ENCODE measurements at regions not wholly inside any gene's neighbourhood (a gene's known extent, or its start where the extent isn't known, plus 50 kb on each side); places are given as distances from the start of the nearest gene placed in this dataset.

- DNase-seq: no peak
Measured at GRCh38 chr15:94792196-94792595, 560.8 kb downstream of the MCTP2 start.

GRCh38 chr15:94793207-94793606 lies 561.8 kb downstream of the MCTP2 start:
- no peak for DNase-seq
- no peaks in the 10 kb centered on the region for H3K9me3 ChIP-seq (replicated peaks)
- no peak overlapping the region for H3K27ac ChIP-seq

More at GRCh38 chr15:94792196-94792595, 560.8 kb downstream of the MCTP2 start:
- Histone ChIP-seq H3K4me3 (no peak overlapping the region), H3K36me3 (no peaks in the 10 kb centered on the region), H3K4me1 (no peaks in the 10 kb centered on the region), H3K27me3 (no peaks in the 10 kb centered on the region), H3K27ac (no peak overlapping the region), H3K9me3 (replicated peaks) (no peaks in the 10 kb centered on the region)

GRCh38 chr15:94793641-94794040 lies 562.3 kb downstream of the MCTP2 start:
- Histone ChIP-seq H3K4me3 (no peak overlapping the region), H3K27ac (no peak overlapping the region), H3K36me3 (no peaks in the 10 kb centered on the region), H3K27me3 (no peaks in the 10 kb centered on the region), H3K4me1 (no peaks in the 10 kb centered on the region), H3K9me3 (replicated peaks) (no peaks in the 10 kb centered on the region)
- DNase-seq: peak; percentile 4 to 7

More at GRCh38 chr15:94793207-94793606, 561.8 kb downstream of the MCTP2 start:
- no peaks in the 10 kb centered on the region for H3K27me3 ChIP-seq
- H3K4me1 ChIP-seq: no peaks in the 10 kb centered on the region
- no peak overlapping the region for H3K4me3 ChIP-seq
- H3K36me3 ChIP-seq: no peaks in the 10 kb centered on the region

GRCh38 chr15:94804613-94805012 lies 573.3 kb downstream of the MCTP2 start:
- no peak overlapping the region for H3K27ac ChIP-seq
- DNase-seq: peak in 1 of 2 experiments; percentile 4
- H3K9me3 ChIP-seq (replicated peaks): no peaks in the 10 kb centered on the region
- H3K36me3 ChIP-seq: no peaks in the 10 kb centered on the region
- no peaks in the 10 kb centered on the region for H3K27me3 ChIP-seq
- no peaks in the 10 kb centered on the region for H3K4me1 ChIP-seq
- no peak overlapping the region for H3K4me3 ChIP-seq

GRCh38 chr15:94815110-94815731 lies 583.9 kb downstream of the MCTP2 start:
- no peaks in the 10 kb centered on the region for H3K9me3 ChIP-seq (replicated peaks)
- DNase-seq: no peak
- H3K27me3 ChIP-seq: no peaks in the 10 kb centered on the region
- no peaks in the 10 kb centered on the region for H3K4me1 ChIP-seq
- no peaks in the 10 kb centered on the region for H3K36me3 ChIP-seq
- H3K27ac ChIP-seq: no peak overlapping the region
- H3K4me3 ChIP-seq: no peak overlapping the region

GRCh38 chr15:94815914-94816313 lies 584.6 kb downstream of the MCTP2 start:
- no peak overlapping the region for H3K4me3 ChIP-seq
- no peaks in the 10 kb centered on the region for H3K9me3 ChIP-seq (replicated peaks)
- H3K36me3 ChIP-seq: no peaks in the 10 kb centered on the region
- no peak for DNase-seq
- no peaks in the 10 kb centered on the region for H3K27me3 ChIP-seq
- no peak overlapping the region for H3K27ac ChIP-seq
- H3K4me1 ChIP-seq: no peaks in the 10 kb centered on the region

- no peak overlapping the region for H3K27ac ChIP-seq
- H3K36me3 ChIP-seq: no peaks in the 10 kb centered on the region
- no peak overlapping the region for H3K4me3 ChIP-seq
- DNase-seq: peak in 1 of 2 experiments; percentile 32
- peaks cover 5% of the 10 kb centered on the region; the same call in 1 of the 2 replicates for H3K9me3 ChIP-seq (replicated peaks)
- no peaks in the 10 kb centered on the region for H3K27me3 ChIP-seq
- no peaks in the 10 kb centered on the region for H3K4me1 ChIP-seq
Measured at GRCh38 chr15:94829887-94830884, 598.8 kb downstream of the MCTP2 start.

GRCh38 chr15:94834000-94834399 lies 602.6 kb downstream of the MCTP2 start:
- no peak for DNase-seq
- Histone ChIP-seq H3K9me3 (replicated peaks) (peaks cover 5% of the 10 kb centered on the region; the same call in 1 of the 2 replicates), H3K4me1 (no peaks in the 10 kb centered on the region), H3K27me3 (no peaks in the 10 kb centered on the region), H3K4me3 (no peak overlapping the region), H3K27ac (no peak overlapping the region), H3K36me3 (no peaks in the 10 kb centered on the region)

- Histone ChIP-seq H3K4me3 (no peak overlapping the region), H3K4me1 (no peaks in the 10 kb centered on the region), H3K36me3 (no peaks in the 10 kb centered on the region), H3K27me3 (no peaks in the 10 kb centered on the region), H3K9me3 (replicated peaks) (peaks cover 4% of the 10 kb centered on the region; the same call in 1 of the 2 replicates), H3K27ac (no peak overlapping the region)
- DNase-seq: no peak
Measured at GRCh38 chr15:94834494-94834893, 603.1 kb downstream of the MCTP2 start.

- H3K27ac ChIP-seq: no peak overlapping the region
- DNase-seq: no peak
- no peaks in the 10 kb centered on the region for H3K4me1 ChIP-seq
- no peak overlapping the region for H3K4me3 ChIP-seq
- no peaks in the 10 kb centered on the region for H3K9me3 ChIP-seq (replicated peaks)
- H3K27me3 ChIP-seq: no peaks in the 10 kb centered on the region
- H3K36me3 ChIP-seq: no peaks in the 10 kb centered on the region
Measured at GRCh38 chr15:94838281-94838680, 606.9 kb downstream of the MCTP2 start.

- Histone ChIP-seq H3K9me3 (replicated peaks) (no peaks in the 10 kb centered on the region), H3K27ac (no peak overlapping the region), H3K36me3 (no peaks in the 10 kb centered on the region), H3K27me3 (no peaks in the 10 kb centered on the region), H3K4me3 (no peak overlapping the region), H3K4me1 (no peaks in the 10 kb centered on the region)
- DNase-seq: no peak
Measured at GRCh38 chr15:94840794-94841783, 609.7 kb downstream of the MCTP2 start.

- no peak overlapping the region for H3K27ac ChIP-seq
- H3K4me3 ChIP-seq: no peak overlapping the region
- no peaks in the 10 kb centered on the region for H3K9me3 ChIP-seq (replicated peaks)
Measured at GRCh38 chr15:94843060-94843459, 611.7 kb downstream of the MCTP2 start.

GRCh38 chr15:94844198-94844537 lies 612.8 kb downstream of the MCTP2 start:
- no peak for DNase-seq
- H3K27ac ChIP-seq: no peak overlapping the region
- no peaks in the 10 kb centered on the region for H3K36me3 ChIP-seq
- H3K4me3 ChIP-seq: no peak overlapping the region
- no peaks in the 10 kb centered on the region for H3K27me3 ChIP-seq
- no peaks in the 10 kb centered on the region for H3K9me3 ChIP-seq (replicated peaks)
- no peaks in the 10 kb centered on the region for H3K4me1 ChIP-seq

More at GRCh38 chr15:94843060-94843459, 611.7 kb downstream of the MCTP2 start:
- no peak for DNase-seq
- H3K4me1 ChIP-seq: no peaks in the 10 kb centered on the region
- H3K36me3 ChIP-seq: no peaks in the 10 kb centered on the region
- H3K27me3 ChIP-seq: no peaks in the 10 kb centered on the region

- DNase-seq: no peak
- Histone ChIP-seq H3K9me3 (replicated peaks) (no peaks in the 10 kb centered on the region), H3K4me1 (no peaks in the 10 kb centered on the region), H3K36me3 (no peaks in the 10 kb centered on the region), H3K27ac (no peak overlapping the region), H3K27me3 (no peaks in the 10 kb centered on the region), H3K4me3 (no peak overlapping the region)
Measured at GRCh38 chr15:94844538-94845389, 613.4 kb downstream of the MCTP2 start.
